ENCODE measurements at regions not wholly inside any gene's neighbourhood (a gene's known extent, or its start where the extent isn't known, plus 50 kb on each side); places are given as distances from the start of the nearest gene placed in this dataset.

- H3K27ac ChIP-seq (ENCODE audit: low read length) = no peak overlapping the region
- no peaks in the 10 kb centered on the region for H3K27me3 ChIP-seq (ENCODE audit: low read depth, low read length)
- H3K4me1 ChIP-seq (ENCODE audit: control insufficient read depth in 1 of 2, insufficient read depth in 2 of 2, low read length in 2 of 2) = peaks cover 0 to 8% of the 10 kb centered on the region in 2 donors
- no peaks in the 10 kb centered on the region for H3K36me3 ChIP-seq (ENCODE audit: control insufficient read depth in 1 of 2, insufficient read depth in 2 of 2, low read length in 2 of 2)
- no peaks in the 10 kb centered on the region for H3K9me3 ChIP-seq (ENCODE audit: control insufficient read depth in 1 of 2, low read length in 2 of 2)
- H3K4me3 ChIP-seq (ENCODE audit: low read depth in 1 of 2, low read length in 2 of 2) = no peak overlapping the region
Observed at GRCh38 chr3:59538753-59539432, 489.1 kb upstream of the CFAP20DC start.

GRCh38 chr3:59535791-59536221 lies 486.0 kb upstream of the CFAP20DC start:
- peaks cover 0 to 8% of the 10 kb centered on the region in 2 donors for H3K4me1 ChIP-seq (ENCODE audit: control insufficient read depth in 1 of 2, insufficient read depth in 2 of 2, low read length in 2 of 2)
- no peaks in the 10 kb centered on the region for H3K27me3 ChIP-seq (ENCODE audit: low read depth, low read length)
- no peaks in the 10 kb centered on the region for H3K9me3 ChIP-seq (ENCODE audit: control insufficient read depth in 1 of 2, low read length in 2 of 2)
- H3K36me3 ChIP-seq (ENCODE audit: control insufficient read depth in 1 of 2, insufficient read depth in 2 of 2, low read length in 2 of 2) = no peaks in the 10 kb centered on the region
- H3K27ac ChIP-seq (ENCODE audit: low read length) = no peak overlapping the region
- no peak overlapping the region for H3K4me3 ChIP-seq (ENCODE audit: low read depth in 1 of 2, low read length in 2 of 2)

- Histone ChIP-seq H3K27me3 (ENCODE audit: low read depth, low read length) (no peaks in the 10 kb centered on the region), H3K9me3 (ENCODE audit: control insufficient read depth in 1 of 2, low read length in 2 of 2) (no peaks in the 10 kb centered on the region), H3K36me3 (ENCODE audit: control insufficient read depth in 1 of 2, insufficient read depth in 2 of 2, low read length in 2 of 2) (no peaks in the 10 kb centered on the region), H3K4me1 (ENCODE audit: control insufficient read depth in 1 of 2, insufficient read depth in 2 of 2, low read length in 2 of 2) (peaks cover 0 to 8% of the 10 kb centered on the region in 2 donors), H3K27ac (ENCODE audit: low read length) (no peak overlapping the region), H3K4me3 (ENCODE audit: low read depth in 1 of 2, low read length in 2 of 2) (no peak overlapping the region)
Observed at GRCh38 chr3:59531994-59532393, 482.2 kb upstream of the CFAP20DC start.

- Histone ChIP-seq H3K27me3 (ENCODE audit: low read depth, low read length) (no peaks in the 10 kb centered on the region), H3K36me3 (ENCODE audit: control insufficient read depth in 1 of 2, insufficient read depth in 2 of 2, low read length in 2 of 2) (no peaks in the 10 kb centered on the region), H3K27ac (ENCODE audit: low read length) (no peak overlapping the region), H3K4me3 (ENCODE audit: low read depth in 1 of 2, low read length in 2 of 2) (no peak overlapping the region), H3K9me3 (ENCODE audit: control insufficient read depth in 1 of 2, low read length in 2 of 2) (no peaks in the 10 kb centered on the region), H3K4me1 (ENCODE audit: control insufficient read depth in 1 of 2, insufficient read depth in 2 of 2, low read length in 2 of 2) (peaks cover 0 to 8% of the 10 kb centered on the region in 2 donors)
Observed at GRCh38 chr3:59531066-59531745, 481.4 kb upstream of the CFAP20DC start.

- Histone ChIP-seq H3K4me1 (ENCODE audit: control insufficient read depth in 1 of 2, insufficient read depth in 2 of 2, low read length in 2 of 2) (no peaks in the 10 kb centered on the region), H3K36me3 (ENCODE audit: control insufficient read depth in 1 of 2, insufficient read depth in 2 of 2, low read length in 2 of 2) (no peaks in the 10 kb centered on the region), H3K27ac (ENCODE audit: low read length) (no peak overlapping the region), H3K27me3 (ENCODE audit: low read depth, low read length) (no peaks in the 10 kb centered on the region), H3K4me3 (ENCODE audit: low read depth in 1 of 2, low read length in 2 of 2) (no peak overlapping the region), H3K9me3 (ENCODE audit: control insufficient read depth in 1 of 2, low read length in 2 of 2) (no peaks in the 10 kb centered on the region)
Observed at GRCh38 chr3:59528251-59528650, 478.4 kb upstream of the CFAP20DC start.

- no peaks in the 10 kb centered on the region for H3K4me1 ChIP-seq (ENCODE audit: control insufficient read depth in 1 of 2, insufficient read depth in 2 of 2, low read length in 2 of 2)
- no peak overlapping the region for H3K27ac ChIP-seq (ENCODE audit: low read length)
- H3K36me3 ChIP-seq (ENCODE audit: control insufficient read depth in 1 of 2, insufficient read depth in 2 of 2, low read length in 2 of 2) = no peaks in the 10 kb centered on the region
- H3K4me3 ChIP-seq (ENCODE audit: low read depth in 1 of 2, low read length in 2 of 2) = no peak overlapping the region
- H3K9me3 ChIP-seq (ENCODE audit: control insufficient read depth in 1 of 2, low read length in 2 of 2) = no peaks in the 10 kb centered on the region
- H3K27me3 ChIP-seq (ENCODE audit: low read depth, low read length) = no peaks in the 10 kb centered on the region
Observed at GRCh38 chr3:59527493-59527892, 477.7 kb upstream of the CFAP20DC start.

GRCh38 chr3:59526999-59527398 lies 477.2 kb upstream of the CFAP20DC start:
- Histone ChIP-seq H3K27ac (ENCODE audit: low read length) (no peak overlapping the region), H3K4me1 (ENCODE audit: control insufficient read depth in 1 of 2, insufficient read depth in 2 of 2, low read length in 2 of 2) (no peaks in the 10 kb centered on the region), H3K27me3 (ENCODE audit: low read depth, low read length) (no peaks in the 10 kb centered on the region), H3K36me3 (ENCODE audit: control insufficient read depth in 1 of 2, insufficient read depth in 2 of 2, low read length in 2 of 2) (no peaks in the 10 kb centered on the region), H3K4me3 (ENCODE audit: low read depth in 1 of 2, low read length in 2 of 2) (no peak overlapping the region), H3K9me3 (ENCODE audit: control insufficient read depth in 1 of 2, low read length in 2 of 2) (no peaks in the 10 kb centered on the region)

GRCh38 chr3:59522550-59522949 lies 472.7 kb upstream of the CFAP20DC start:
- H3K9me3 ChIP-seq (ENCODE audit: control insufficient read depth in 1 of 2, low read length in 2 of 2) = no peaks in the 10 kb centered on the region
- H3K27ac ChIP-seq (ENCODE audit: low read length) = no peak overlapping the region
- H3K27me3 ChIP-seq (ENCODE audit: low read depth, low read length) = no peaks in the 10 kb centered on the region
- no peaks in the 10 kb centered on the region for H3K4me1 ChIP-seq (ENCODE audit: control insufficient read depth in 1 of 2, insufficient read depth in 2 of 2, low read length in 2 of 2)
- no peak overlapping the region for H3K4me3 ChIP-seq (ENCODE audit: low read depth in 1 of 2, low read length in 2 of 2)
- no peaks in the 10 kb centered on the region for H3K36me3 ChIP-seq (ENCODE audit: control insufficient read depth in 1 of 2, insufficient read depth in 2 of 2, low read length in 2 of 2)

GRCh38 chr3:59519094-59519493 lies 469.3 kb upstream of the CFAP20DC start:
- H3K27me3 ChIP-seq (ENCODE audit: low read depth, low read length) = no peaks in the 10 kb centered on the region
- no peak overlapping the region for H3K27ac ChIP-seq (ENCODE audit: low read length)
- H3K4me1 ChIP-seq (ENCODE audit: control insufficient read depth in 1 of 2, insufficient read depth in 2 of 2, low read length in 2 of 2) = no peaks in the 10 kb centered on the region
- H3K4me3 ChIP-seq (ENCODE audit: low read depth in 1 of 2, low read length in 2 of 2) = no peak overlapping the region
- no peaks in the 10 kb centered on the region for H3K36me3 ChIP-seq (ENCODE audit: control insufficient read depth in 1 of 2, insufficient read depth in 2 of 2, low read length in 2 of 2)
- no peaks in the 10 kb centered on the region for H3K9me3 ChIP-seq (ENCODE audit: control insufficient read depth in 1 of 2, low read length in 2 of 2)

- no peaks in the 10 kb centered on the region for H3K36me3 ChIP-seq (ENCODE audit: control insufficient read depth in 1 of 2, insufficient read depth in 2 of 2, low read length in 2 of 2)
- no peak overlapping the region for H3K4me3 ChIP-seq (ENCODE audit: low read depth in 1 of 2, low read length in 2 of 2)
- no peaks in the 10 kb centered on the region for H3K27me3 ChIP-seq (ENCODE audit: low read depth, low read length)
- no peaks in the 10 kb centered on the region for H3K4me1 ChIP-seq (ENCODE audit: control insufficient read depth in 1 of 2, insufficient read depth in 2 of 2, low read length in 2 of 2)
- no peaks in the 10 kb centered on the region for H3K9me3 ChIP-seq (ENCODE audit: control insufficient read depth in 1 of 2, low read length in 2 of 2)
- H3K27ac ChIP-seq (ENCODE audit: low read length) = no peak overlapping the region
Observed at GRCh38 chr3:59518283-59519055, 468.6 kb upstream of the CFAP20DC start.

- H3K4me3 ChIP-seq (ENCODE audit: low read depth in 1 of 2, low read length in 2 of 2) = no peak overlapping the region
- no peak overlapping the region for H3K27ac ChIP-seq (ENCODE audit: low read length)
- H3K9me3 ChIP-seq (ENCODE audit: control insufficient read depth in 1 of 2, low read length in 2 of 2) = no peaks in the 10 kb centered on the region
- no peaks in the 10 kb centered on the region for H3K4me1 ChIP-seq (ENCODE audit: control insufficient read depth in 1 of 2, insufficient read depth in 2 of 2, low read length in 2 of 2)
- no peaks in the 10 kb centered on the region for H3K36me3 ChIP-seq (ENCODE audit: control insufficient read depth in 1 of 2, insufficient read depth in 2 of 2, low read length in 2 of 2)
- no peaks in the 10 kb centered on the region for H3K27me3 ChIP-seq (ENCODE audit: low read depth, low read length)
Observed at GRCh38 chr3:59517388-59517787, 467.6 kb upstream of the CFAP20DC start.
